Ascending aorta (tissue), 2 donors: ENCODE measurements at regions not wholly inside any gene's neighbourhood (a gene's known extent, or its start where the extent isn't known, plus 50 kb on each side); places are given as distances from the start of the nearest gene placed in this dataset.
A peak's percentile ranks its signal among the peaks of the same experiment; 100 is the strongest.

Source experiments
- DNase-seq, 2 donors: peaks; one replicate each; pipeline ENCODE4 v3.0.0-alpha.2; 2019; ENCODE audit warnings: low spot score in 2 of 2
- H3K27ac ChIP-seq, 2 donors: fragments of 200-600 bp; sonication (generic); one replicate each; pipeline ENCODE4 v1.5.1; 2016 to 2017; ENCODE audit warnings: mild to moderate bottlenecking in 1 of 2
- H3K27me3 ChIP-seq: fragments of 200-600 bp; sonication (generic); one replicate; pipeline ENCODE4 v1.5.1; 2017
- H3K36me3 ChIP-seq, 2 donors: fragments of 200-600 bp; sonication (generic); one replicate each; pipeline ENCODE4 v1.5.1; 2016
- H3K4me1 ChIP-seq, 2 donors: fragments of 200-600 bp; sonication (generic); one replicate each; pipeline ENCODE4 v1.5.1; 2016 to 2017; ENCODE audit warnings: mild to moderate bottlenecking in 1 of 2
- H3K4me3 ChIP-seq, 2 donors: fragments of 200-600 bp; sonication (generic); one replicate each; pipeline ENCODE4 v1.5.1; 2016 to 2017; ENCODE audit warnings: mild to moderate bottlenecking in 1 of 2
- H3K9me3 ChIP-seq, 2 donors: fragments of 200-600 bp; sonication (generic); one replicate each; pipeline ENCODE4 v1.5.1; 2016
- intact Hi-C: fragments of 100-400 bp; cut with DNase I; formaldehyde crosslinking; loops from one replicate; pipeline ENCODE4 v1.15.1; 2023
- TF ChIP-seq, protein P1 (sequence below), 3 experiments: fragments of 200-600 bp in 2 of 3; fragments of 450-650 bp in 1 of 3; sonication (generic) in 2 of 3; IDR thresholded peaks; one replicate each; pipeline ENCODE4 v1.5.1; 2016 to 2019; ENCODE audit warnings: antibody characterized with exemption in 3 of 3, mild to moderate bottlenecking in 1 of 3, moderate library complexity in 1 of 3

DNA sequence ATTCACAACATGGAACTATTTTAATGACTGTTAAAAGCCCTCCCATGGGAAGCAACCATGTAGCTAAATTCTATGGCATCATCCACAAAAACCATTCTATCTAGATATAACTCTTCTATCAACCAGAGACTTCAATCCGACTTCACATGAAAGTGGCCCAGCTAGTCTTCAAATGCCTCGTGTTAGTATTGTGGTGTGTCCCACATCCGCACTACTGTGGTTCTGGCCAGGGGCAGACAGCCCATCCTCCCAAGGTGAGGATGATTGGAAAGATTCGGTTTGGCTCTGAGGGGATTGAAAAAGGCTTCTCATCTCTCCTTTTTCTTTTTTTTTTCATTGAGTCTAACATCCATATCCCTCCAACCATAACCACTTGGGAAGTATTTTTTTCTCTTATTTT lies 253.0 kb upstream of the KLF6 start:
- Histone ChIP-seq H3K27me3 (no peaks in the 10 kb centered on the region), H3K4me1 (peaks cover 2 to 10% of the 10 kb centered on the region in 2 donors), H3K4me3 (no peak overlapping the region), H3K36me3 (no peaks in the 10 kb centered on the region), H3K27ac (no peak overlapping the region), H3K9me3 (peaks cover 13% of the 10 kb centered on the region in 2 donors)
- intact Hi-C loops: no loop called here
- TF ChIP-seq, protein P1, sequence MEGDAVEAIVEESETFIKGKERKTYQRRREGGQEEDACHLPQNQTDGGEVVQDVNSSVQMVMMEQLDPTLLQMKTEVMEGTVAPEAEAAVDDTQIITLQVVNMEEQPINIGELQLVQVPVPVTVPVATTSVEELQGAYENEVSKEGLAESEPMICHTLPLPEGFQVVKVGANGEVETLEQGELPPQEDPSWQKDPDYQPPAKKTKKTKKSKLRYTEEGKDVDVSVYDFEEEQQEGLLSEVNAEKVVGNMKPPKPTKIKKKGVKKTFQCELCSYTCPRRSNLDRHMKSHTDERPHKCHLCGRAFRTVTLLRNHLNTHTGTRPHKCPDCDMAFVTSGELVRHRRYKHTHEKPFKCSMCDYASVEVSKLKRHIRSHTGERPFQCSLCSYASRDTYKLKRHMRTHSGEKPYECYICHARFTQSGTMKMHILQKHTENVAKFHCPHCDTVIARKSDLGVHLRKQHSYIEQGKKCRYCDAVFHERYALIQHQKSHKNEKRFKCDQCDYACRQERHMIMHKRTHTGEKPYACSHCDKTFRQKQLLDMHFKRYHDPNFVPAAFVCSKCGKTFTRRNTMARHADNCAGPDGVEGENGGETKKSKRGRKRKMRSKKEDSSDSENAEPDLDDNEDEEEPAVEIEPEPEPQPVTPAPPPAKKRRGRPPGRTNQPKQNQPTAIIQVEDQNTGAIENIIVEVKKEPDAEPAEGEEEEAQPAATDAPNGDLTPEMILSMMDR (IDR thresholded peaks at IDR 0.05): no peak
- no peak for DNase-seq

DNA sequence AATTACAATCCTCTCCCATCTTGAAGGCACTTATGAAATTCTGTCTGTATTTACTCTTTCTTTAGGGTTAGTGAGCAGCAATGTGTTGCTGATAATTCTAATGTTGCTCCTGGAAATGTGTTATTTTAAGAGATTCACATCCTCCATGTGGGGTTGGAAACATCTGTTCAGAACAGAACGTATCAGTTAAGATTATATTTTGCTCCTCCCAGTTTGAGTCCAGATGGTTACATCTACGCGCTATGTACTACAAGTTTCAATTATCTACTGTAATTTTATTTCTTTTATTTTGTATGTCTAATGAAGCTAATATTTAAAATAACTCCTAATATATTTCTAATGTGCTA lies 250.6 kb upstream of the KLF6 start:
- intact Hi-C loops: no loop called here
- H3K9me3 ChIP-seq: no peaks in the 10 kb centered on the region
- TF ChIP-seq, protein P1 (IDR thresholded peaks at IDR 0.05): no peak
- no peaks in the 10 kb centered on the region for H3K27me3 ChIP-seq
- no peaks in the 10 kb centered on the region for H3K36me3 ChIP-seq
- peak overlapping the region in 1 of 2 donors; percentile 15 for H3K4me3 ChIP-seq
- peak overlapping the region; percentile 52 to 67 for H3K27ac ChIP-seq
- H3K4me1 ChIP-seq: peaks cover 2 to 10% of the 10 kb centered on the region in 2 donors
- no peak for DNase-seq

DNA sequence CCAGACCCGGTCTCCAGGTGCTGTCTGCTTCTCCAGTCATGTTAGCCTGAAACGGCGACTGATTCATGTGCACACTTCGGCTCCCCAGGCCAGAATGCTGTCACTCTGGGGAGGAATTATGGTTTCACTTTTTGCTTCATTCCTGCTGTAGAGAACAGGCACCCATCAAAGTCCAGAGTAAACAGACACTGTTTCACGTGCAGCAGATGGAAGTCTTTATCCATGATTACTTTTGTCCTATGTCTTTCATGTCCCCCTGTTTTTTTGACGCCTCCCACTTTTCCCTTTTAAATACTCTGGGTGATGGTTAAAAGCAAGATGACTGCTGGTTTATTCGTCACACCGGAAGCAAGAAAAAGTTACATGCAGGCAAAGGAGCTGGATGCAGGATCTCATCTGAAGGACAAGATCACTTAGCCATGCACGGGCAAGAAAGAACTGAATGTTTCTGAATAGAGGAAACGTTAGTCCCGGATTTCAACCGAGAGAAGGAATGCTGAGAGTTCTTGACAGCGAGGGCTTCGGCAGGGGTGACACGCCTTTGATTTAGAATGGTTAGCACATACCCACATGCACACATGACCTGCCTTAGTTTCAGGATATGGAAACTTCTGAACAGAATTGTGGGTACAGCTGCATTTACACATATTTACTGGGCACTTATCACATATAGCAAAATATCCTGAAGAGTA lies 250.0 kb upstream of the KLF6 start:
- peak overlapping the region; percentile 15 to 60 for H3K4me3 ChIP-seq
- intact Hi-C loops: no loop called here
- peaks cover 2 to 10% of the 10 kb centered on the region in 2 donors for H3K4me1 ChIP-seq
- TF ChIP-seq, protein P1 (IDR thresholded peaks at IDR 0.05): no peak
- peak overlapping the region; percentile 52 to 67 for H3K27ac ChIP-seq
- DNase-seq: no peak
- no peaks in the 10 kb centered on the region for H3K27me3 ChIP-seq
- H3K36me3 ChIP-seq: no peaks in the 10 kb centered on the region
- H3K9me3 ChIP-seq: no peaks in the 10 kb centered on the region

DNA sequence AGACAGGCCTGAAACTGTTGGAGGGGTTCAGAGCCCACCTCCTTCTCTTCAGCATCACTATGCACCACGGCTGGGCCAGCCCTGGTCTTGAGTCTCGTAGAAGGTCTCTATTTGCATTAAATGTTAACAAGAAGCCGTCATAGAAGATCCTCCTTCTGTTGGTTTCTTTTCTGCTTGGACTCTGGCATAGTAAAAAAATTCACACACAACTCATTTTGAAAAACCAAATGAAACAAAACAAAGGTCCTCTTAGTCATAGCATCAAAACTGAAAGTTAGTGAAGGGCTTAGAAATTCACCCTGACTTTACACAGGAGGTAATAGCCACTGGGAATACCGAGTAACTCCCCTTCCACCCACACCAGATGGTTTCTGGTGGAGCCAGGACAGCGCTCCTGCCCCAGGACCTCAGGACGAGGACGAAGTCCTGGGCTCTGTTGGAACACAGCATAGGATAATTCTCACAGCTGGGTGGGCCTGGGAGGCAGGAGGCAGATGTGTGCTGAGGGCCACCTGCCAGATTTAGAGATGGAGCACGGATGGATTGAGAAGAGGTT lies 248.4 kb upstream of the KLF6 start:
- Histone ChIP-seq H3K9me3 (no peaks in the 10 kb centered on the region), H3K4me1 (peaks cover 2 to 10% of the 10 kb centered on the region in 2 donors), H3K27ac (no peak overlapping the region), H3K4me3 (no peak overlapping the region), H3K27me3 (no peaks in the 10 kb centered on the region), H3K36me3 (no peaks in the 10 kb centered on the region)
- TF ChIP-seq, protein P1 (IDR thresholded peaks at IDR 0.05): no peak
- intact Hi-C loops: no loop called here
- DNase-seq: no peak

DNA sequence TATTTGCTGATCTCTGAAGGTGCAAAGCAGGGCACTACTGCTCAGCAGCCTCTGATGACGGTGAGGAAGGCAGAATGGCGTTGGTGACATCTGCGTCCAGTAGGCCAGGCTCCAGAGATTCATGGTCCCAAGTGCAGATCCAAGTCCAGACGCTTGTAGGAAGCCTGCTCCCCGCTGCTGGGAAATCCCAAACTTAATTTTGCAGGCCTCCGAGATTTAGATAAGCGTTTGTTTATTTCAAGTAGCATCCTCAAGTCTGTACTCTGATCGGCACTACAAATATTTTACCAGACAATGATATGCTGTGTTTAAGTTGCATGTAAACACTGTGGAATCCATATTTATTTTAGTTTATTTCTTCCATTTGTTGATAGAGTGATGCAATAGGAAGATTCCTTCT lies 244.9 kb upstream of the KLF6 start:
- intact Hi-C loops: no loop called here
- TF ChIP-seq, protein P1 (IDR thresholded peaks at IDR 0.05): no peak
- no peak overlapping the region for H3K27ac ChIP-seq
- no peak overlapping the region for H3K4me3 ChIP-seq
- no peak for DNase-seq
- no peaks in the 10 kb centered on the region for H3K9me3 ChIP-seq
- H3K36me3 ChIP-seq: no peaks in the 10 kb centered on the region
- H3K4me1 ChIP-seq: peaks cover 2 to 8% of the 10 kb centered on the region in 2 donors
- no peaks in the 10 kb centered on the region for H3K27me3 ChIP-seq
